Activated CD4-positive, alpha-beta memory T cell treated with anti-CD3 and anti-CD28 coated beads for 36 hours (primary cell): ENCODE measurements at regions not wholly inside any gene's neighbourhood (a gene's known extent, or its start where the extent isn't known, plus 50 kb on each side); places are given as distances from the start of the nearest gene placed in this dataset.
A peak's percentile ranks its signal among the peaks of the same experiment; 100 is the strongest.
"Not testable (repeated sequence)": the region's sequence is repeated elsewhere in the genome, so short reads cannot be mapped to it uniquely, and the experiment has no call there.

Source experiments
- CTCF ChIA-PET: fragments of 350-600 bp; sonication (Branson Sonifier 250); formaldehyde crosslinking; loops from one replicate; lab custom pipeline; 2021; ENCODE audit warnings: antibody characterized with exemption, inconsistent platforms; lab: Charles Lee
- POLR2A ChIA-PET: fragments of 350-600 bp; sonication (Branson Sonifier 250); formaldehyde crosslinking; loops from one replicate; lab custom pipeline; 2021; ENCODE audit warnings: antibody characterized with exemption; lab: Charles Lee
- DNase-seq: peaks from one replicate; pipeline ENCODE4 v3.0.0-alpha.2; 2020
- H3K27ac Mint-ChIP-seq: one replicate; pipeline ENCODE4 v1.8.0; 2021; ENCODE audit warnings: mixed read lengths
- H3K27me3 Mint-ChIP-seq: one replicate; pipeline ENCODE4 v1.8.0; 2021; ENCODE audit warnings: mixed read lengths
- H3K36me3 Mint-ChIP-seq: one replicate; pipeline ENCODE4 v1.8.0; 2021; ENCODE audit warnings: mixed read lengths
- H3K4me1 Mint-ChIP-seq: one replicate; pipeline ENCODE4 v1.8.0; 2021; ENCODE audit warnings: low read depth, mixed read lengths
- H3K4me3 Mint-ChIP-seq: one replicate; pipeline ENCODE4 v1.8.0; 2021; ENCODE audit warnings: mild to moderate bottlenecking, mixed read lengths
- H3K9me3 Mint-ChIP-seq: one replicate; pipeline ENCODE4 v1.8.0; 2021; ENCODE audit warnings: mixed read lengths
- intact Hi-C: fragments of 100-400 bp; cut with micrococcal nuclease; formaldehyde crosslinking; loops from one replicate; pipeline ENCODE4 v1.15.1; 2023

- no peaks in the 10 kb centered on the region for H3K4me1 Mint-ChIP-seq
- H3K36me3 Mint-ChIP-seq = no peaks in the 10 kb centered on the region
- H3K27ac Mint-ChIP-seq = no peak overlapping the region
- no peak for DNase-seq
- no peak overlapping the region for H3K4me3 Mint-ChIP-seq
- intact Hi-C loops = no loop called here
- CTCF ChIA-PET = no interaction called here
- H3K9me3 Mint-ChIP-seq = no peaks in the 10 kb centered on the region
- no peaks in the 10 kb centered on the region for H3K27me3 Mint-ChIP-seq
- POLR2A ChIA-PET = no interaction called here
Observed at GRCh38 chr15:77877869-77878577, 199.5 kb downstream of the TBC1D2B start.

- H3K36me3 Mint-ChIP-seq, POLR2A ChIA-PET, intact Hi-C loops, H3K9me3 Mint-ChIP-seq, H3K27ac Mint-ChIP-seq, H3K27me3 Mint-ChIP-seq, H3K4me1 Mint-ChIP-seq, H3K4me3 Mint-ChIP-seq, DNase-seq: not testable (repeated sequence)
- CTCF ChIA-PET = interaction anchor here (0.8 to 0.9 kb wide), 2 partner anchors 8 to 215 kb away, joined by 3 to 4 read pairs; no protein-coding TSS in a partner anchor
Observed at GRCh38 chr15:77876107-77876820, 201.2 kb downstream of the TBC1D2B start.

- H3K4me3 Mint-ChIP-seq, H3K27me3 Mint-ChIP-seq, H3K36me3 Mint-ChIP-seq, H3K4me1 Mint-ChIP-seq, H3K27ac Mint-ChIP-seq, POLR2A ChIA-PET, H3K9me3 Mint-ChIP-seq: not testable (repeated sequence)
- DNase-seq = peak; percentile 46
- CTCF ChIA-PET = interaction anchor here (0.7 to 1.3 kb wide), 5 partner anchors 9 to 242 kb away, joined by 3 to 4 read pairs (median 3); no protein-coding TSS in a partner anchor
- intact Hi-C loops = loop anchor here (2.0 kb wide), 1 partner anchor 240 kb away; no protein-coding TSS in a partner anchor
Observed at GRCh38 chr15:77875066-77875721, 202.3 kb downstream of the TBC1D2B start.

- DNase-seq = no peak
- no peaks in the 10 kb centered on the region for H3K4me1 Mint-ChIP-seq
- CTCF ChIA-PET = no interaction called here
- H3K27ac Mint-ChIP-seq = no peak overlapping the region
- H3K4me3 Mint-ChIP-seq = no peak overlapping the region
- POLR2A ChIA-PET = no interaction called here
- intact Hi-C loops = loop anchor here (2.0 kb wide), 1 partner anchor 239 kb away; no protein-coding TSS in a partner anchor
- no peaks in the 10 kb centered on the region for H3K9me3 Mint-ChIP-seq
- no peaks in the 10 kb centered on the region for H3K27me3 Mint-ChIP-seq
- H3K36me3 Mint-ChIP-seq = no peaks in the 10 kb centered on the region
Observed at GRCh38 chr15:77874063-77874462, 203.4 kb downstream of the TBC1D2B start.

- H3K27me3 Mint-ChIP-seq, POLR2A ChIA-PET, intact Hi-C loops, H3K4me3 Mint-ChIP-seq, H3K27ac Mint-ChIP-seq, H3K4me1 Mint-ChIP-seq, CTCF ChIA-PET, H3K9me3 Mint-ChIP-seq, DNase-seq, H3K36me3 Mint-ChIP-seq: not testable (repeated sequence)
Observed at GRCh38 chr15:77872521-77873425, 204.7 kb downstream of the TBC1D2B start.

GRCh38 chr15:77871852-77872371 is 205.6 kb downstream of the TBC1D2B start:
- intact Hi-C loops = no loop called here
- ChIA-PET CTCF (no interaction called here), POLR2A (no interaction called here)
- DNase-seq = no peak
- Mint-ChIP-seq H3K9me3 (no peaks in the 10 kb centered on the region), H3K4me1 (no peaks in the 10 kb centered on the region), H3K36me3 (no peaks in the 10 kb centered on the region), H3K27me3 (no peaks in the 10 kb centered on the region), H3K27ac (no peak overlapping the region), H3K4me3 (no peak overlapping the region)

- no peak overlapping the region for H3K27ac Mint-ChIP-seq
- H3K4me3 Mint-ChIP-seq = no peak overlapping the region
- ChIA-PET CTCF (interaction anchor here (0.6 to 0.8 kb wide), 3 partner anchors 16 to 855 kb away, joined by 3 to 4 read pairs (median 3); no protein-coding TSS in a partner anchor), POLR2A (no interaction called here)
- peak; percentile 61 for DNase-seq
- H3K4me1 Mint-ChIP-seq = no peaks in the 10 kb centered on the region
- intact Hi-C loops = no loop called here
- no peaks in the 10 kb centered on the region for H3K36me3 Mint-ChIP-seq
- H3K27me3 Mint-ChIP-seq = no peaks in the 10 kb centered on the region
- H3K9me3 Mint-ChIP-seq = no peaks in the 10 kb centered on the region
Observed at GRCh38 chr15:77870195-77871065, 207.1 kb downstream of the TBC1D2B start.

- H3K27me3 Mint-ChIP-seq = no peaks in the 10 kb centered on the region
- H3K9me3 Mint-ChIP-seq = no peaks in the 10 kb centered on the region
- no peak overlapping the region for H3K27ac Mint-ChIP-seq
- ChIA-PET POLR2A (no interaction called here), CTCF (interaction anchor here (0.8 kb wide), 1 partner anchor 15 kb away, joined by 4 read pairs; no protein-coding TSS in a partner anchor)
- no peaks in the 10 kb centered on the region for H3K4me1 Mint-ChIP-seq
- H3K36me3 Mint-ChIP-seq = no peaks in the 10 kb centered on the region
- no peak for DNase-seq
- intact Hi-C loops = no loop called here
- H3K4me3 Mint-ChIP-seq = no peak overlapping the region
Observed at GRCh38 chr15:77869021-77869895, 208.3 kb downstream of the TBC1D2B start.

GRCh38 chr15:77868048-77868629 is 209.4 kb downstream of the TBC1D2B start:
- H3K4me1 Mint-ChIP-seq, H3K27ac Mint-ChIP-seq, H3K27me3 Mint-ChIP-seq, CTCF ChIA-PET, H3K9me3 Mint-ChIP-seq, DNase-seq, POLR2A ChIA-PET, H3K36me3 Mint-ChIP-seq, H3K4me3 Mint-ChIP-seq, intact Hi-C loops: not testable (repeated sequence)
